Gastrocnemius medialis (tissue), 4 donors: ENCODE measurements at regions not wholly inside any gene's neighbourhood (a gene's known extent, or its start where the extent isn't known, plus 50 kb on each side); places are given as distances from the start of the nearest gene placed in this dataset.

Source experiments
- ATAC-seq, 2 donors: fragments of 150-250 bp; one replicate each; pipeline ENCODE4 v1.9.1; 2016
- DNase-seq, 2 donors: peaks; one replicate each; pipeline ENCODE4 v3.0.0-alpha.2; 2019
- H3K27ac ChIP-seq, 4 donors: fragments of 200-600 bp; sonication (generic); 1 replicate in 1 of 4; 2 replicates in 3 of 4; pipeline ENCODE4 v1.5.1; 2016 to 2018; ENCODE audit warnings: mild to moderate bottlenecking in 2 of 4, moderate library complexity in 1 of 4
- H3K27me3 ChIP-seq, 3 donors: fragments of 200-600 bp; sonication (generic) in 2 of 3; 1 replicate in 1 of 3; 2 replicates in 2 of 3; pipeline versions ENCODE4 v1.5.1 to v1.6.0; 2016 to 2019; ENCODE audit warnings: mild to moderate bottlenecking in 1 of 3, moderate library complexity in 1 of 3
- H3K36me3 ChIP-seq, 2 donors: fragments of 200-600 bp; sonication (generic) in 1 of 2; one replicate each; pipeline ENCODE4 v1.5.1; 2017 to 2018
- H3K4me1 ChIP-seq, 2 donors: fragments of 200-600 bp; sonication (generic) in 1 of 2; one replicate each; pipeline ENCODE4 v1.5.1; 2016 to 2017; ENCODE audit warnings: mild to moderate bottlenecking in 2 of 2
- H3K4me3 ChIP-seq, 4 donors: fragments of 200-600 bp; sonication (generic) in 3 of 4; 1 replicate in 1 of 4; 2 replicates in 3 of 4; pipeline ENCODE4 v1.5.1; 2016 to 2019; ENCODE audit warnings: mild to moderate bottlenecking in 2 of 4
- H3K9me3 ChIP-seq, 3 donors: fragments of 200-600 bp; sonication (generic) in 2 of 3; 1 replicate in 1 of 3; 2 replicates in 2 of 3; pipeline ENCODE4 v1.5.1; 2016 to 2019
- CTCF ChIP-seq, 5 experiments: fragments of 450-650 bp in 3 of 5; fragments of 200-600 bp in 2 of 5; sonication (generic) in 2 of 5; IDR thresholded peaks in 4 of 5; conservative IDR thresholded peaks in 1 of 5; 1 replicate in 4 of 5; 2 replicates in 1 of 5; pipeline ENCODE4 v1.5.1; 2016 to 2019; ENCODE audit warnings: antibody characterized with exemption in 5 of 5, mild to moderate bottlenecking in 3 of 5, moderate library complexity in 3 of 5
- POLR2A ChIP-seq, 2 donors: fragments of 450-650 bp; IDR thresholded peaks; one replicate each; pipeline ENCODE4 v1.6.1; 2017; ENCODE audit warnings: antibody characterized with exemption in 2 of 2, mild to moderate bottlenecking in 2 of 2, moderate library complexity in 2 of 2
- in situ Hi-C, 4 donors: fragments of 200-750 bp; cut with MboI; loops; one replicate each; pipeline versions ENCODE4 v1.15.0 to v1.8.0; 2017; ENCODE audit warnings: low sequenced_read_pairs in 4 of 4
- intact Hi-C: fragments of 100-400 bp; cut with DNase I; formaldehyde crosslinking; loops from one replicate; pipeline ENCODE4 v1.15.1; 2023; ENCODE audit warnings: low total_unique reads

DNA sequence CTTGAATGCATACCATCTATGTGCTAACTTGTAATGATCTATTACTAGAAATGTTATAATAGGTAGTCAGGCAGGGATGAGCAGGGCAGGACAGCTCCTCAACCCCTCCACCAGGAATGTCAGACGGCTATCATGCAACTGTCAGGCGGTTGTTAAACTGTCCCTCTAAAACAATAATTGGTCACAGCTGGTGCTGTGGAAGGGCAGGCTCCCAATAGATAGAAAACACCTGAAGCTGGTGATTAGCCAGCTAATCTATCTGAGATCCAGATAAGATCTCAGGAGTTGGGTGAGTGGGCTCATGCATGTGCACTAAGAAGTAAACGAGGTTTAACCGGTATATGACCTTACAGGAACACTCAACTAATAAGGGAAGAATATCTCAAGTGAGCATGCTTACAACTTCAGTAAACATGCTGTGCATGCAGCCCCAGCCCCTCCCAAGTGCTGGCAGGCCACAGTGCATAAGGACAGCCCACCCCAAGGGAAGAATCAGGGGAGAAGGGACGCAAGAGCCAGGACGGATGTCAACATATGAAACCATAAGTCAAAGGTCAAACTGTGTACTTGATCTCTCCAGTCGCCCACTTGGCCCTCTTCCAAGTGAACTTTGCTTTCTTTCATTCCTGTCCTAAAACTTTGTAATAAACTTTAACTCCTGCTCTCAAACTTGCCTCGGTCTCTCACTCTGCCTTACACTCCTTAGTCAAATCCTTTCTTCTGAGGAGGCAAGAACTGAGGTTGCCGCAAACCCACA, 566.2 kb upstream of the NRSN1 start:
- H3K27ac ChIP-seq = no peak overlapping the region
- DNase-seq (no peak), ATAC-seq (no peak)
- intact Hi-C loops (no loop called here), in situ Hi-C loops (no loop called here)
- H3K27me3 ChIP-seq = no peaks in the 10 kb centered on the region
- TF ChIP-seq CTCF (IDR thresholded peaks at IDR 0.05 in 4 of 5, conservative IDR thresholded peaks at IDR 0.05 in 1 of 5) = no peak
- no peak for TF ChIP-seq POLR2A (IDR thresholded peaks at IDR 0.05)
- H3K4me1 ChIP-seq = no peaks in the 10 kb centered on the region
- H3K9me3 ChIP-seq = no peaks in the 10 kb centered on the region
- H3K4me3 ChIP-seq = no peak overlapping the region
- no peaks in the 10 kb centered on the region for H3K36me3 ChIP-seq

- Histone ChIP-seq H3K27me3 (no peaks in the 10 kb centered on the region), H3K4me3 (no peak overlapping the region), H3K27ac (no peak overlapping the region), H3K4me1 (no peaks in the 10 kb centered on the region), H3K36me3 (no peaks in the 10 kb centered on the region), H3K9me3 (no peaks in the 10 kb centered on the region)
- no peak for TF ChIP-seq POLR2A (IDR thresholded peaks at IDR 0.05)
- TF ChIP-seq CTCF (IDR thresholded peaks at IDR 0.05 in 4 of 5, conservative IDR thresholded peaks at IDR 0.05 in 1 of 5) = no peak
- DNase-seq (no peak), ATAC-seq (no peak)
- intact Hi-C loops (no loop called here), in situ Hi-C loops (no loop called here)
These were observed 564.3 kb upstream of the NRSN1 start for GRCh38 chr6:23561732-23562131.

DNA sequence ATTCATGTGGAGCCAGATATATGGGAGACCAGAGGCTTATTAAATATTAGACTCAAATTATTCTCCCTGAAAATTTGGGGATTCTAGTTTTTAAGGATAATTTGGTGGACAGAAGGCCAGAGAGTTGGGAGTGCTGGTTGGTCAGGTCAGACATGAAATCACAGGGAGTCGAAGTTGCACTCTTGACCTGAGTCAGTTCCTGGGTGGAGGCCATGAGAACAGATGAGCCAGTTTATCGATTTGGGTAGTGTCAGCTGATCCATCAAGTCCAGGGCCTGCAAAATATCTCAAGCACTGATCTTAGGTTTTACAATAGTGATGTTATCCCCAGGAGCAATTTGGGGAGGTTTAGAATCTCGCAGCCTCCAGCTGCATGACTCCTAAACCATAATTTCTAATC, 563.5 kb upstream of the NRSN1 start:
- in situ Hi-C loops = no loop called here
- intact Hi-C loops = no loop called here
- Histone ChIP-seq H3K36me3 (no peaks in the 10 kb centered on the region), H3K4me1 (no peaks in the 10 kb centered on the region), H3K27ac (no peak overlapping the region), H3K9me3 (no peaks in the 10 kb centered on the region), H3K4me3 (no peak overlapping the region), H3K27me3 (no peaks in the 10 kb centered on the region)
- DNase-seq (no peak), ATAC-seq (no peak)
- TF ChIP-seq POLR2A (IDR thresholded peaks at IDR 0.05) = no peak
- TF ChIP-seq CTCF (IDR thresholded peaks at IDR 0.05 in 4 of 5, conservative IDR thresholded peaks at IDR 0.05 in 1 of 5) = no peak

- H3K36me3 ChIP-seq = no peaks in the 10 kb centered on the region
- H3K4me3 ChIP-seq = no peak overlapping the region
- DNase-seq (no peak), ATAC-seq (no peak)
- H3K4me1 ChIP-seq = no peaks in the 10 kb centered on the region
- TF ChIP-seq CTCF (IDR thresholded peaks at IDR 0.05 in 4 of 5, conservative IDR thresholded peaks at IDR 0.05 in 1 of 5) (no peak), POLR2A (IDR thresholded peaks at IDR 0.05) (no peak)
- intact Hi-C loops = no loop called here
- H3K27me3 ChIP-seq = no peaks in the 10 kb centered on the region
- in situ Hi-C loops = no loop called here
- H3K9me3 ChIP-seq = no peaks in the 10 kb centered on the region
- no peak overlapping the region for H3K27ac ChIP-seq
These were observed 562.7 kb upstream of the NRSN1 start for GRCh38 chr6:23563323-23563722.

- Histone ChIP-seq H3K27me3 (no peaks in the 10 kb centered on the region), H3K4me1 (no peaks in the 10 kb centered on the region), H3K9me3 (no peaks in the 10 kb centered on the region), H3K27ac (no peak overlapping the region), H3K4me3 (no peak overlapping the region), H3K36me3 (no peaks in the 10 kb centered on the region)
- ATAC-seq (no peak), DNase-seq (no peak)
- in situ Hi-C loops = no loop called here
- TF ChIP-seq POLR2A (IDR thresholded peaks at IDR 0.05) (no peak), CTCF (IDR thresholded peaks at IDR 0.05 in 4 of 5, conservative IDR thresholded peaks at IDR 0.05 in 1 of 5) (no peak)
- intact Hi-C loops = no loop called here
These were observed 559.6 kb upstream of the NRSN1 start for GRCh38 chr6:23566418-23566817.
